ENCODE measurements at regions not wholly inside any gene's neighbourhood (a gene's known extent, or its start where the extent isn't known, plus 50 kb on each side); places are given as distances from the start of the nearest gene placed in this dataset.

DNA sequence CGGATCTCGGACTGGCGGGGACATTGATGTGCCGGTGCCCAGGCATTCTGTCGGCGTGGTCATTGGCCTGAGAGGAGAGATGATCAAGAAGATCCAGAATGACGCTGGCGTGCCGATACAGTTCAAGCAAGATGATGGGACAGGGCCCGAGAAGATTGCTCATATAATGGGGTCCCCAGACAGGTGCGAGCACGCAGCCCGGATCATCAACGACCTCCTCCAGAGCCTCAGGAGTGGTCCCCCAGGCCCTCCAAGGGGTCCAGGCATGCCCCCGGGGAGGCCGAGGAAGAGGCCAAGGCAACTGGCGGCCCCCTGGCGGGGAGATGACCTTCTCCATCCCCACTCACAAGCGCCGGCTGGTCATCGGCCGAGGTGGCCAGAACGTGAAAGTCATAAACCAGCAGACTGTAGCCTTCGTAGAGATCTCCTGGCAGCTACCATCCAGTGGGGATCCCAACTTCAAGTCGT, 106.5 kb upstream of the MTAP start:
- TF ChIP-seq, protein P1, sequence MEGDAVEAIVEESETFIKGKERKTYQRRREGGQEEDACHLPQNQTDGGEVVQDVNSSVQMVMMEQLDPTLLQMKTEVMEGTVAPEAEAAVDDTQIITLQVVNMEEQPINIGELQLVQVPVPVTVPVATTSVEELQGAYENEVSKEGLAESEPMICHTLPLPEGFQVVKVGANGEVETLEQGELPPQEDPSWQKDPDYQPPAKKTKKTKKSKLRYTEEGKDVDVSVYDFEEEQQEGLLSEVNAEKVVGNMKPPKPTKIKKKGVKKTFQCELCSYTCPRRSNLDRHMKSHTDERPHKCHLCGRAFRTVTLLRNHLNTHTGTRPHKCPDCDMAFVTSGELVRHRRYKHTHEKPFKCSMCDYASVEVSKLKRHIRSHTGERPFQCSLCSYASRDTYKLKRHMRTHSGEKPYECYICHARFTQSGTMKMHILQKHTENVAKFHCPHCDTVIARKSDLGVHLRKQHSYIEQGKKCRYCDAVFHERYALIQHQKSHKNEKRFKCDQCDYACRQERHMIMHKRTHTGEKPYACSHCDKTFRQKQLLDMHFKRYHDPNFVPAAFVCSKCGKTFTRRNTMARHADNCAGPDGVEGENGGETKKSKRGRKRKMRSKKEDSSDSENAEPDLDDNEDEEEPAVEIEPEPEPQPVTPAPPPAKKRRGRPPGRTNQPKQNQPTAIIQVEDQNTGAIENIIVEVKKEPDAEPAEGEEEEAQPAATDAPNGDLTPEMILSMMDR (IDR thresholded peaks at IDR 0.05) = no peak
- no peak for TF ChIP-seq EZH2 (IDR thresholded peaks at IDR 0.05; ENCODE audit: borderline replicate concordance, insufficient read depth, low read depth, low read length, poor library complexity, severe bottlenecking)
